ENCODE measurements at regions not wholly inside any gene's neighbourhood (a gene's known extent, or its start where the extent isn't known, plus 50 kb on each side); places are given as distances from the start of the nearest gene placed in this dataset.

DNA sequence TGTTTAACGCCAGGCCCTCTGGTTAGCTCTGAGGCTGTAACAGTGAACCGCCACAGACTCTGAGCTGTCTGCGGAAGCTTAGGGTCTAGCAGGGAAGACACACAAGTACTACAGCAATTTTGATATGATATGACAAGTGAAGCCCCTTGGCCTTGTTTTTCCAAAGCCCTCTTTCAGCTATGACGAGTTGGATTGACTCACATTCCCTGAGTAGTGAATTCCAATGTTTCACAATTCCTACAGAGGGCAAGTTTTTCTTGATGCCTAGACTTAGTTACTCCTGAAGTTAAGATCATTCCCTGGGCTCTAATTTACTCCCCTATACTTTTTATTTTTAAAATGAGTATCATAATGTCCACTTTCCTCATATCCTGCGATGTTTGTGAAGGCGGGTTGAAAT, 53.3 kb upstream of the CISTR start:
- TF ChIP-seq, protein P1, sequence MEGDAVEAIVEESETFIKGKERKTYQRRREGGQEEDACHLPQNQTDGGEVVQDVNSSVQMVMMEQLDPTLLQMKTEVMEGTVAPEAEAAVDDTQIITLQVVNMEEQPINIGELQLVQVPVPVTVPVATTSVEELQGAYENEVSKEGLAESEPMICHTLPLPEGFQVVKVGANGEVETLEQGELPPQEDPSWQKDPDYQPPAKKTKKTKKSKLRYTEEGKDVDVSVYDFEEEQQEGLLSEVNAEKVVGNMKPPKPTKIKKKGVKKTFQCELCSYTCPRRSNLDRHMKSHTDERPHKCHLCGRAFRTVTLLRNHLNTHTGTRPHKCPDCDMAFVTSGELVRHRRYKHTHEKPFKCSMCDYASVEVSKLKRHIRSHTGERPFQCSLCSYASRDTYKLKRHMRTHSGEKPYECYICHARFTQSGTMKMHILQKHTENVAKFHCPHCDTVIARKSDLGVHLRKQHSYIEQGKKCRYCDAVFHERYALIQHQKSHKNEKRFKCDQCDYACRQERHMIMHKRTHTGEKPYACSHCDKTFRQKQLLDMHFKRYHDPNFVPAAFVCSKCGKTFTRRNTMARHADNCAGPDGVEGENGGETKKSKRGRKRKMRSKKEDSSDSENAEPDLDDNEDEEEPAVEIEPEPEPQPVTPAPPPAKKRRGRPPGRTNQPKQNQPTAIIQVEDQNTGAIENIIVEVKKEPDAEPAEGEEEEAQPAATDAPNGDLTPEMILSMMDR (IDR thresholded peaks at IDR 0.05; ENCODE audit: poor library complexity) = no peak
- no peak for TF ChIP-seq EZH2 (IDR thresholded peaks at IDR 0.05; ENCODE audit: borderline replicate concordance)
